ENCODE measurements at regions not wholly inside any gene's neighbourhood (a gene's known extent, or its start where the extent isn't known, plus 50 kb on each side); places are given as distances from the start of the nearest gene placed in this dataset.

DNA sequence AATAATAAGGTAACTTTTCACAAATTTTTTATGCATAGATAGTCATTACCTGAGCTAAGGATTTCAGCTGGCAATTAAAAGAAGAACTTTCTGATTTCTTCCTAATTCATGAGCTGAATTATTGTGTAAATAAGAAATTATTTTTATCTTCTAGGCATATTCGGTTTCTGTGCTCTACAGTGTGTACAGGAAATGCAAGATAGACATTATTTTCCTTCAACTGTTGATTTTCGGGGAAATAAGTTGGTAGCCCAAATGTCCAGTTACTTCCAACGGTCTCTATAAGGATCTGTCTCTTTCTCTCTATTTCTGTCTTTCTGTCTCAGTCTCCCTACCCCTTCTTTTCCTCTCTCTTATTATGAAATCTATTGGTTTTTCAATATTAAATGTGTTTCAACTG, 137.3 kb upstream of the CLNK start:
- TF ChIP-seq, protein P1, sequence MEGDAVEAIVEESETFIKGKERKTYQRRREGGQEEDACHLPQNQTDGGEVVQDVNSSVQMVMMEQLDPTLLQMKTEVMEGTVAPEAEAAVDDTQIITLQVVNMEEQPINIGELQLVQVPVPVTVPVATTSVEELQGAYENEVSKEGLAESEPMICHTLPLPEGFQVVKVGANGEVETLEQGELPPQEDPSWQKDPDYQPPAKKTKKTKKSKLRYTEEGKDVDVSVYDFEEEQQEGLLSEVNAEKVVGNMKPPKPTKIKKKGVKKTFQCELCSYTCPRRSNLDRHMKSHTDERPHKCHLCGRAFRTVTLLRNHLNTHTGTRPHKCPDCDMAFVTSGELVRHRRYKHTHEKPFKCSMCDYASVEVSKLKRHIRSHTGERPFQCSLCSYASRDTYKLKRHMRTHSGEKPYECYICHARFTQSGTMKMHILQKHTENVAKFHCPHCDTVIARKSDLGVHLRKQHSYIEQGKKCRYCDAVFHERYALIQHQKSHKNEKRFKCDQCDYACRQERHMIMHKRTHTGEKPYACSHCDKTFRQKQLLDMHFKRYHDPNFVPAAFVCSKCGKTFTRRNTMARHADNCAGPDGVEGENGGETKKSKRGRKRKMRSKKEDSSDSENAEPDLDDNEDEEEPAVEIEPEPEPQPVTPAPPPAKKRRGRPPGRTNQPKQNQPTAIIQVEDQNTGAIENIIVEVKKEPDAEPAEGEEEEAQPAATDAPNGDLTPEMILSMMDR (IDR thresholded peaks at IDR 0.05), result no peak
- intact Hi-C loops (cut with DNase I, micrococcal nuclease), result no loop called here

DNA sequence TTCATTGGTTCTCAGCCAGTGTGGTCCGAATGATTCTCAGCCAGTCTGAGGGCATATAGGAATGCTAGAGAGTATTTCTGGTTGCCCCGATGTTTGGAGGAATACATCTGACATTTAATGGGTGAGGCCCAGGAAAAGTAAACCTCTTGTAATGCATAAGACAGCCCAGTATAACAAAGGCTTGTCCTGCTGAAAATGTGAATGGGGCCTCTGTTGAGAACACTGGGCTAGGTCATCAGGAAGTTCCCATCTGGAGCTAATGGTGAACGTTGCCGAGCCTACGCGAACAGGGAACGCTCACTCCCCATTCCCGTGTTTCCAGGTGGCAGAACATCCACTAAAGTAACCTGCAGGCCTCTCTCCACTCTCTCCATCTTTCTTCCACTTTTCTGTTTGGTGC, 132.0 kb upstream of the CLNK start:
- intact Hi-C loops (cut with DNase I, micrococcal nuclease), result no loop called here
- Histone ChIP-seq H3K9me3 (no peaks in the 10 kb centered on the region), H3K4me3 (no peak overlapping the region), H3K36me3 (ENCODE audit: low read depth) (no peaks in the 10 kb centered on the region), H3K4me1 (ENCODE audit: low read depth) (no peaks in the 10 kb centered on the region)
- ATAC-seq, result no peak
- TF ChIP-seq, protein P1 (IDR thresholded peaks at IDR 0.05), result no peak
- DNase-seq, result no peak

More for the DNA sequence above, 137.3 kb upstream of the CLNK start:
- Histone ChIP-seq H3K4me3 (no peak overlapping the region), H3K4me1 (ENCODE audit: low read depth) (no peaks in the 10 kb centered on the region), H3K9me3 (no peaks in the 10 kb centered on the region), H3K36me3 (ENCODE audit: low read depth) (no peaks in the 10 kb centered on the region)
- ATAC-seq (no peak), DNase-seq (no peak)

DNA sequence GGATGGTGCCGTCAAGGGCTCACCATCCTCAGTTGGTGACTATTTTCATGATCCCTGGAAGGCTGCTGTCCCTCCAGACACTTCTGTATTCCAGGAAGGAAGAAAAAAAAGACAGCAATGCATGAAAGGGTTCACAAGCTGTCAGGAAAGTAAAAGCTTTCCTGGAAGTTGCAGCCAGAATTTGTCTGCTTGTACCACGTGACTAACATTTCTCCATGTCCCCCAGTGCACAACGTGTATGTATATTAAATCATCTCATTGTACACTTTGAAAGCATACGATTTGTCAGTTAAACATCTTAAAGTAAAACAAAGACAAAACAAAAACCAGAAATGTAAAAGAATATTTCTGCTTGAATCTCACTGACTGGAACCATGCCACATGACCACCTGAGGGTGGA, 127.4 kb upstream of the CLNK start:
- no peak for DNase-seq
- intact Hi-C loops (cut with DNase I, micrococcal nuclease), result no loop called here
- Histone ChIP-seq H3K36me3 (ENCODE audit: low read depth) (no peaks in the 10 kb centered on the region), H3K4me1 (ENCODE audit: low read depth) (no peaks in the 10 kb centered on the region), H3K9me3 (no peaks in the 10 kb centered on the region), H3K4me3 (no peak overlapping the region)
- TF ChIP-seq, protein P1 (IDR thresholded peaks at IDR 0.05), result no peak
- no peak for ATAC-seq

DNA sequence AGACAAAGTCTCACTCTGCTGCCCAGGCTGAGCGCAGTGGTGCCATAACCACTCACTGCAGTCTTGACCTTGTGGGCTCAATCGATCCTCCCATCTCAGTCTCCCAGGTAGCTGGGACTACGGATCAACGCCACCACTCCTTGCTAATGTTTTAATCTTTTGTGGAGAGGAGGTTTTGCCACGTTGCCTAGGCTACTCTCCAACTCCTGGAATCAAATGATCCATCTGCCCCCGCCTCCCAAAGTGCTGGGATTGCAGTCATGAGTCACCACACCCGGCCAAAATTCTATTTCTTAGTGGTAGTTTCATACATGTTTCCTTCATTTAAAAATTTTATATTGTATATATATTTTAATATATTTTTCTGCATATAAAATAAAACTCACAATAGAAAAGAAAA, 125.8 kb upstream of the CLNK start:
- intact Hi-C loops (cut with DNase I, micrococcal nuclease), result no loop called here
- no peak for DNase-seq
- no peak for ATAC-seq

DNA sequence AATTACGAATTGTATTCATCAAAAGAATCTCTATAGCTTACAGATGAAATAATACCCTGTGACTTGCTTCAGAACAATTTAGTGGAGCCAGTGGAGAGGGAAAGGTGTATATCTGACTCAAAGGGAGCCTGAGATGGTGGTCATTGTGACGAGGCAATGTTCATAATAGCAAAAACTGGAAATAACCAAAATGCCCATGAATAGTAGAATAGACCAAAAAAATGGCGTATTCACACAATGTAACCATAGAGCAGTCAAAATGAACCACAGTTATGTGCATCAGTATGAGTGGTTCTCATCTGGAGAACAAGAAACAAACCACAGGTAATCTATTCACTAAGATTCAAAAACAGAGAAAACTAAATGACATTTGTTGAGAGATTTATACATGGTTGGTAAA, 125.3 kb upstream of the CLNK start:
- Histone ChIP-seq H3K9me3 (no peaks in the 10 kb centered on the region), H3K36me3 (ENCODE audit: low read depth) (no peaks in the 10 kb centered on the region), H3K4me1 (ENCODE audit: low read depth) (no peaks in the 10 kb centered on the region), H3K4me3 (no peak overlapping the region)
- TF ChIP-seq, protein P1 (IDR thresholded peaks at IDR 0.05), result no peak
- DNase-seq, result no peak
- intact Hi-C loops (cut with DNase I, micrococcal nuclease), result no loop called here
- ATAC-seq, result no peak

More for the DNA sequence above, 125.8 kb upstream of the CLNK start:
- no peaks in the 10 kb centered on the region for H3K36me3 ChIP-seq (ENCODE audit: low read depth)
- no peak overlapping the region for H3K4me3 ChIP-seq
- TF ChIP-seq, protein P1 (IDR thresholded peaks at IDR 0.05), result no peak
- no peaks in the 10 kb centered on the region for H3K4me1 ChIP-seq (ENCODE audit: low read depth)
- no peaks in the 10 kb centered on the region for H3K9me3 ChIP-seq

DNA sequence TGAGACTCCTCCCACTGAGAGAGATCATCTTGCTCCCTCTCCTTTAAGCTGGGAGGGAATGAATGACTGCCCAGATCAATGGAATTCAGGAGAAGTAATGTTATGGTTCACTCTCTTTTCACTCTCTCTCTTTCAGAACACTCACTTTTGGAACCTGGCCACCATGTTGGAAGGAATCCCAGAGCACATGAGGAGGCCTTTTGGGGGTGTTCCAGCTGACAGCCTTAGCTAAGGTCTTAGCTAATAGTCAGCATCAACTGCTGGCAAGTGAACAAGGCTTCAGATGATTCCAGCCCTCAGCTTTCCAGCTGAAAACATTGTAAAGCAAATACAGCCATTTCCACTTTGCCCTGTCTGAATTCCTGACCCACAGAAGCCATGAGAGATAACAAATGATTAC, 124.0 kb upstream of the CLNK start:
- TF ChIP-seq, protein P1 (IDR thresholded peaks at IDR 0.05), result no peak
- ATAC-seq (no peak), DNase-seq (no peak)
- no peaks in the 10 kb centered on the region for H3K4me1 ChIP-seq (ENCODE audit: low read depth)
- intact Hi-C loops (cut with DNase I, micrococcal nuclease), result no loop called here
- H3K9me3 ChIP-seq, result no peaks in the 10 kb centered on the region
- H3K4me3 ChIP-seq, result no peak overlapping the region
- no peaks in the 10 kb centered on the region for H3K36me3 ChIP-seq (ENCODE audit: low read depth)

Data from mucosa of descending colon (tissue), 3 donors.